HG03571 (cell line): ENCODE measurements at regions not wholly inside any gene's neighbourhood (a gene's known extent, or its start where the extent isn't known, plus 50 kb on each side); places are given as distances from the start of the nearest gene placed in this dataset.
"Not testable (repeated sequence)": the region's sequence is repeated elsewhere in the genome, so short reads cannot be mapped to it uniquely, and the experiment has no call there.

ENCODE experiments used
- ATAC-seq: cut with Tn5 transposase; IDR thresholded peaks from one replicate; pipeline ENCODE4 v1.9.1; 2021; ENCODE audit not compliant: unreplicated experiment

- not testable (repeated sequence) for ATAC-seq
Observed at GRCh38 chr9:41839786-41840185, 289.4 kb downstream of the CNTNAP3B start.

DNA sequence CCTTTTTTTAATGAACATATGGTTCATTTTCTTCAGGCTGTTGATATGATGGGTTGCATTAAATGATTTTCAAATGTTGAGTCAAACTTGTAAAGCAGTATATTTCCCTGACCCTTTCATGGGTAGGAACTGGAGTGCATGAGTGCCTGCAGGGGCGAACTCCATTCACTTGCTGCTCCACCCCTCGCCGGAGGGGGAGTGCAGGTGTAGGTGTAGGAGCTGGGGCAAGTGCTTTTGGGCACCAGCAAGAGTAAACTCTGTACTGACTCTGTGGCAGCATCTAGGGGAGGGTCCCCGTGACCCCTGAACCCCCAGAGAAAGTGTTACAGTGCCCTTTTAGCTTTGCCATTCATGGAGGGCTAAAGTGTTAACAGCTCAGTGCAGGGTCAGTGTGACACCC lies 290.3 kb downstream of the CNTNAP3B start:
- not testable (repeated sequence) for ATAC-seq

DNA sequence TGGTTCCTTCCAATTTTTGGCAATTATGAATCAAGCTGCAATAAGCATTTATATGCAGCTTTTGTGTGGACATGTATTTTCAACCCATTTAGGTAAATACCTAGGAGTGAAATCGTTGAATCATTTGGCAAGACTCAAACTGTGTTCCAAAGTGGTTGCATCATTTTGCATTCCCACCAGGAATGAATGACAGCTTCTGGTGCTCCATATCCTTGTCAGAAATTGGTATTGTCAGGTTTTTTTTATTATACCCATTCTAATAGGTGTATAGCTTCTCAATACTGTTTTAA lies 290.7 kb downstream of the CNTNAP3B start:
- ATAC-seq, result not testable (repeated sequence)

- not testable (repeated sequence) for ATAC-seq
Observed at GRCh38 chr9:41837684-41838561, 291.3 kb downstream of the CNTNAP3B start.

- ATAC-seq, result not testable (repeated sequence)
Observed at GRCh38 chr9:41833108-41833507, 296.1 kb downstream of the CNTNAP3B start.

- not testable (repeated sequence) for ATAC-seq
Observed at GRCh38 chr9:41824723-41825122, 304.5 kb downstream of the CNTNAP3B start.

DNA sequence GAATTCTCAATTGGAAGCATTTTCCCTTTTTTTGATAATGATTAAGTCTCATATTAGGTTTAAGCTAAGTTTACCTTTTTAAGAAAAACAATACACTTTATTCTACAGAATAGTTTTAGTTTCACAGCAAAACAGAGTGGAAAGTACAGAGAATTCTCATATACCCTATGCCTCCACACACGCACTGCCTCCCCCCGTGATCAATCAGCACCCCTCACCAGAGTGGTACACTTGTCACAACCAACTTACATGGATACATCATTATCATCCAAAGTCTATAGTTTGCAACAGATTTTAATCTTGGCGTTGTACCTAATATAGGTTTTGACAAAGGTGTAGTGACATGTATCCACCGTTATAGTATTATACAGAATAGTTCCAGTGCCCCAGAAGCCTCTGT lies 326.5 kb downstream of the CNTNAP3B start:
- ATAC-seq, result not testable (repeated sequence)

- not testable (repeated sequence) for ATAC-seq
Observed at GRCh38 chr9:41798684-41799083, 330.5 kb downstream of the CNTNAP3B start.

- not testable (repeated sequence) for ATAC-seq
Observed at GRCh38 chr9:41790719-41791363, 338.4 kb downstream of the CNTNAP3B start.

DNA sequence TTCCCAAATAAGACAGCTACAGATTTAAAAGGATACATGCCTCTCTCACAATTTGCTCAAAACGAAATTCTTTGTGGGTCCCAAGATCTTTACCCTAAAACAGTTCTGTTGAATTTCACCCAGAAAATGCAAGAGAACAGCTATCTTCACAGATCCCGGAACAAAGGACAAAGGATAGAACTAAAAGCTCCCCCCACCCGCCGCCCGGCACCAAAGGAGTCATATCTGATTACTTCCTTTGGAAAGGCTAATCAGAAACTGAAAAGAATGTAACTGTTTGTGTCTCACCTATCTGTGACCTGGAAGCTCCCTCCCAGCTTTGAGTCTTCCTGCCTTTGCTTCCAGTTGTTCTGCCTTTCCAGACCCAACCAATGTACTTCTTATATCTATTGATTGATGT lies 339.2 kb downstream of the CNTNAP3B start:
- not testable (repeated sequence) for ATAC-seq

- ATAC-seq, result not testable (repeated sequence)
Observed at GRCh38 chr9:41789387-41789786, 339.8 kb downstream of the CNTNAP3B start.

GRCh38 chr9:41787951-41788350 lies 341.3 kb downstream of the CNTNAP3B start:
- ATAC-seq, result not testable (repeated sequence)

GRCh38 chr9:41787270-41787669 lies 342.0 kb downstream of the CNTNAP3B start:
- ATAC-seq, result not testable (repeated sequence)

DNA sequence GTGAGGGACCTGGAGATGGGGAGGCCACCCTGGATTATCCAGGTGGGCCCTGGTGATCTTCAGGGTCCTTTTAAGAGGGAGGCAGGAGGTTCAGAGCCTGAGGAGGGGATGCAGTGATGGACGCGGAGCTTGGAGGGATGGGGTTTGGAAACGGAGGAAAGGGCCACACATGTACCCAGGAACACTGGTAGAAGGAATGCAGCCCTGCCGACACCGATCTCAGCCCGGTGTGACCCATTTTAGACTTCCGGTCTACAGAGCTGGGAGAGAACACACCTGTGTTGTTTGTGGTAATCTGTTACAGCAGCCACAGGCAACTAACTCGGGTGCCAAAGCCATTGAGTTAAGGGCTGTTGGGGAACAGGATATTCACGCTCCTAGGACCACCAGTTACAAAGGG lies 345.2 kb downstream of the CNTNAP3B start:
- ATAC-seq, result not testable (repeated sequence)

DNA sequence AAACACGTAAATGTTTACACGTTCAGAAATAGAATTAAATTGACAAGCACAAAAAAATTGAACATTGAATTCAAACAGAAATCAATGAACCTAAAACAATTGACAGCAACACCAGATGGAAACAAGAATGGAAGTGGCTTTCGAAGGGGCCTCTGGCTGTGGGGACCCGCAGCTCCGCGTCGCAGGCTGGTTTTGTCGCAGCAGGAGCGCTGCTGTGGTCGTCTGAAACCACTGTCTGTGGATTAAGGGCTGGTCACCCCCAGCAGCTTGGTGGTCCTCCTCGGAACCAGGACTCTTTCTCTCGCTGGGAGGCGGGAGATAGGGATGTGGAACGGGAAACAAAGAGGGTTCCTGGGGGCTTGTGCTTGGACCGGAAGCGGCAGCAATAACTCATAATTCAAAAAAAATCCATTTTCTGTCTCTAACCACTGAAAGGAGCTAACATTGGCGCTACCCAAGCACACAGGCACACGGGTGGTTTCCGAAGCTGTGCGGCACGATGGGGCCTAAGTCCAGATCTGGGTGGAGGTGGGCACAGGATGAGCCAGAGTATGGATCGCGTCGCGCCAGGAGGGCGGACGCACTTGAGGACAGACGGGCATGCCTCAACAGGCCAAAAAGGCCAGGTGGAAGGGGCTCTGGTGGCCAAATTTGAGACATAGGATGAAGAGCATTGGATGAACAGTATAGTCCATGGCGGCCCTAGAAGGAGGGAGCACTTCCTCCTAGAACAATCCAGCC lies 346.0 kb downstream of the CNTNAP3B start:
- ATAC-seq, result not testable (repeated sequence)

GRCh38 chr9:41781899-41782298 lies 347.3 kb downstream of the CNTNAP3B start:
- ATAC-seq, result not testable (repeated sequence)

DNA sequence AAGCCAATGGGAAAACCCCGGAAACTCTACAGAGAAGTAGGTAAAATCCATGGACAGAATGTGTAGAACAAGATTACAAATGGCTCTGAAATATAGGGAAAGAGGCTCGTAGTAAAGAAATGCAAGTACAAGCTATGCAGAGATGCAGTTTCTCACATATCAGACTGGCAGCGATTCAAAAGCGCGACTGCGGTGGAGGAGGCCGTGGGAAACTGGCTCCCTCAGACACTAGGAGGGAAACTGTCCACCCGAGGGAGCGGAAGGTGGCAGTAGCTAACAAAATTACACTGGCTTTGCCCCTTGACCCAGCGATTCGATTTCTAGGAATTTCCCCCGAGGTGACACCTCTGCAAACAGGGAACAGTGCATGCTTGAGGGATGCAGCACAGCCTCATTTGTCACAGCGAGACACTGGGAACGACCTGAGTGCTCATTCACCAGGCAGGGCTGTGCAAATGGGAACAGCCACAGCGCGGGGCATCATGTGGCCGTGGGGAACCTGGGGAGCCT lies 349.3 kb downstream of the CNTNAP3B start:
- not testable (repeated sequence) for ATAC-seq

DNA sequence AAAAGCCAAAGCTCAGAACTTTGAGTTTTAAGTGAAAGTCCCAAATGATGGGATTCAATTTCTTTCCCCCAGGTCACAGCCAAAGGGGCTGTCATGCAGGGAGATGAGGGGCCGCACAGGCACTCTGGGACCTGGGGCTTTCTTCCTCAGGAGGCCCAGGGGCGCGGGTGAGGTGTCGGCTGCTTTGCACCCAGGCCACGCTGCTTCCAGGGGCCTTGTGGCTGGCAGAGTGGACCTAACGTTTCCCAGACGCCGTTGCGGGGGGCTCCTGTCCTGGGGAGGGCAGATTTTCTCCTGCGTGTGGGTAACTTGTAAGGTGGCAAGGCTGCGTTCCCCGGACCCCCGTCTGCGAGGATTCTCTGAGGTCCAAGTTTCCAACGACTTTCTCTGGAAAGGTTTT lies 350.0 kb downstream of the CNTNAP3B start:
- not testable (repeated sequence) for ATAC-seq

- not testable (repeated sequence) for ATAC-seq
Observed at GRCh38 chr9:41778535-41779071, 350.6 kb downstream of the CNTNAP3B start.

GRCh38 chr9:41777536-41777935 lies 351.7 kb downstream of the CNTNAP3B start:
- not testable (repeated sequence) for ATAC-seq

- ATAC-seq, result not testable (repeated sequence)
Observed at GRCh38 chr9:41772541-41772940, 356.7 kb downstream of the CNTNAP3B start.
